Neuronal stem cell (in vitro differentiated cells): ENCODE measurements at regions not wholly inside any gene's neighbourhood (a gene's known extent, or its start where the extent isn't known, plus 50 kb on each side); places are given as distances from the start of the nearest gene placed in this dataset.
A peak's percentile ranks its signal among the peaks of the same experiment; 100 is the strongest.

Experiments used
- DNase-seq: peaks from one replicate; pipeline ENCODE4 v3.0.0-alpha.2; 2013; ENCODE audit warnings: low spot score
- H2AFZ ChIP-seq: one replicate; pipeline ENCODE4 v1.6.1; 2013; ENCODE audit warnings: mild to moderate bottlenecking, low read length, inconsistent platforms
- H2AK5ac ChIP-seq: 2 replicates; pipeline ENCODE4 v1.6.1; 2013; ENCODE audit warnings: low read depth, mild to moderate bottlenecking, inconsistent platforms, low read length, moderate library complexity, mixed read lengths
- H2BK120ac ChIP-seq: 2 replicates; pipeline ENCODE4 v1.6.1; 2013; ENCODE audit warnings: low read depth, mild to moderate bottlenecking, inconsistent platforms, low read length, moderate library complexity, mixed read lengths
- H2BK12ac ChIP-seq: one replicate; pipeline ENCODE4 v1.6.1; 2013; ENCODE audit warnings: low read length, inconsistent platforms
- H2BK15ac ChIP-seq: 2 replicates; pipeline ENCODE4 v1.6.1; 2013; ENCODE audit warnings: mild to moderate bottlenecking, low read length, inconsistent platforms, mixed read lengths
- H2BK5ac ChIP-seq: one replicate; pipeline ENCODE4 v1.6.1; 2013; ENCODE audit warnings: inconsistent platforms, mild to moderate bottlenecking, low read length, moderate library complexity
- H3K14ac ChIP-seq: one replicate; pipeline ENCODE4 v1.6.1; 2013; ENCODE audit warnings: low read length, inconsistent platforms
- H3K18ac ChIP-seq: 2 replicates; pipeline ENCODE4 v1.6.1; 2013; ENCODE audit warnings: low read length, inconsistent platforms
- H3K23ac ChIP-seq: 2 replicates; pipeline ENCODE4 v1.6.1; 2013; ENCODE audit warnings: low read depth, mild to moderate bottlenecking, mixed read lengths, low read length, inconsistent platforms; ENCODE audit not compliant: poor library complexity
- H3K27ac ChIP-seq: replicated peaks from 3 replicates; pipeline ENCODE4 v1.5.1; 2013; ENCODE audit warnings: low read length, inconsistent platforms
- H3K27me3 ChIP-seq, 3 experiments: 2 replicates each; pipeline ENCODE4 v1.6.1; 2013; ENCODE audit warnings: low read length in 3 of 3, mild to moderate bottlenecking in 2 of 3, inconsistent platforms in 1 of 3, low read depth in 1 of 3, mixed read lengths in 1 of 3, moderate library complexity in 1 of 3; ENCODE audit not compliant: control insufficient read depth in 3 of 3, insufficient read depth in 3 of 3
- H3K36me3 ChIP-seq, 2 donors: replicated peaks in 1 of 2; 2 replicates each; pipeline ENCODE4 v1.6.1; 2013; ENCODE audit warnings: low read length in 2 of 2; ENCODE audit not compliant: control insufficient read depth in 2 of 2, insufficient read depth in 2 of 2
- H3K4ac ChIP-seq: 2 replicates; pipeline ENCODE4 v1.6.1; 2013; ENCODE audit warnings: inconsistent platforms, mild to moderate bottlenecking, low read length, moderate library complexity
- H3K4me1 ChIP-seq, 2 donors: 1 replicate in 1 of 2; 2 replicates in 1 of 2; pipeline ENCODE4 v1.6.1; 2013; ENCODE audit warnings: low read length in 2 of 2, low read depth in 1 of 2; ENCODE audit not compliant: control insufficient read depth in 2 of 2, insufficient read depth in 1 of 2
- H3K4me2 ChIP-seq: one replicate; pipeline ENCODE4 v1.6.1; 2013; ENCODE audit warnings: mild to moderate bottlenecking, low read length, inconsistent platforms; ENCODE audit not compliant: insufficient read depth, poor library complexity, severe bottlenecking
- H3K4me3 ChIP-seq, 2 donors: 2 replicates each; pipeline ENCODE4 v1.5.1; 2013; ENCODE audit warnings: low read length in 2 of 2, mild to moderate bottlenecking in 2 of 2, inconsistent platforms in 1 of 2, moderate library complexity in 1 of 2
- H3K79me1 ChIP-seq: one replicate; pipeline ENCODE4 v1.6.1; 2013; ENCODE audit warnings: low read depth, mild to moderate bottlenecking, inconsistent platforms, low read length, moderate library complexity
- H3K9ac ChIP-seq: one replicate; pipeline ENCODE4 v1.6.1; 2013; ENCODE audit warnings: mild to moderate bottlenecking, low read depth, low read length, inconsistent platforms; ENCODE audit not compliant: poor library complexity
- H3K9me3 ChIP-seq, 2 donors: replicated peaks in 1 of 2; 2 replicates each; pipeline versions ENCODE3 to v1.6.1; 2013; ENCODE audit warnings: low read length in 2 of 2, mild to moderate bottlenecking in 2 of 2, inconsistent platforms in 1 of 2, low read depth in 1 of 2, mixed read lengths in 1 of 2, moderate library complexity in 1 of 2; ENCODE audit not compliant: control insufficient read depth in 2 of 2, insufficient read depth in 1 of 2
- H4K8ac ChIP-seq: one replicate; pipeline ENCODE4 v1.6.1; 2013; ENCODE audit warnings: low read depth, mild to moderate bottlenecking, inconsistent platforms, low read length, moderate library complexity
- H4K91ac ChIP-seq: one replicate; pipeline ENCODE4 v1.6.1; 2013; ENCODE audit warnings: low read length, low read depth, mild to moderate bottlenecking, inconsistent platforms; ENCODE audit not compliant: poor library complexity
- WGBS, 2 donors: extraction: QIAGEN DNeasy Blood & Tissue Kit; methylation state at CpG; one replicate each; pipeline ENCODE4 v1.1.7; 2013; ENCODE audit warnings: missing lambda C conversion rate in 2 of 2, mixed read lengths in 1 of 2; ENCODE audit not compliant: insufficient read length in 2 of 2, insufficient replicate concordance in 1 of 2; ENCODE audit errors: extremely low coverage in 2 of 2; 5-methylcytosine and 5-hydroxymethylcytosine counted together

GRCh38 chr6:137744877-137745276 is 122.2 kb upstream of the TNFAIP3 start:
- Histone ChIP-seq H3K36me3 (no peaks in the 10 kb centered on the region), H4K8ac (no peak overlapping the region), H2AK5ac (no peak overlapping the region), H2BK12ac (no peak overlapping the region), H3K23ac (no peak overlapping the region), H2BK15ac (no peak overlapping the region), H3K4me2 (no peak overlapping the region), H3K9ac (no peak overlapping the region), H4K91ac (no peak overlapping the region), H3K18ac (no peak overlapping the region), H3K27ac (no peak overlapping the region), H2BK5ac (no peak overlapping the region), H3K14ac (no peak overlapping the region), H3K79me1 (no peaks in the 10 kb centered on the region), H2AFZ (no peak overlapping the region), H3K4me3 (no peak overlapping the region), H2BK120ac (no peak overlapping the region), H3K4ac (no peak overlapping the region), H3K27me3 (no peaks in the 10 kb centered on the region), H3K9me3 (no peaks in the 10 kb centered on the region), H3K4me1 (peaks cover 3 to 10% of the 10 kb centered on the region in 2 donors)
- DNase-seq, result no peak
- WGBS, 2 donors, result no CpG with 5 or more reads among the region's 3 CpGs

- Histone ChIP-seq H3K9ac (no peak overlapping the region), H3K14ac (no peak overlapping the region), H3K4me1 (peaks cover 8 to 13% of the 10 kb centered on the region in 2 donors), H2AFZ (no peak overlapping the region), H4K8ac (no peak overlapping the region), H3K27me3 (no peaks in the 10 kb centered on the region), H4K91ac (no peak overlapping the region), H3K27ac (no peak overlapping the region), H3K79me1 (no peaks in the 10 kb centered on the region), H3K4me2 (no peak overlapping the region), H2BK15ac (no peak overlapping the region), H2AK5ac (no peak overlapping the region), H3K36me3 (no peaks in the 10 kb centered on the region), H3K4ac (no peak overlapping the region), H3K9me3 (no peaks in the 10 kb centered on the region), H3K4me3 (no peak overlapping the region), H3K23ac (no peak overlapping the region), H2BK5ac (no peak overlapping the region), H2BK120ac (no peak overlapping the region), H2BK12ac (no peak overlapping the region), H3K18ac (no peak overlapping the region)
- no peak for DNase-seq
- no CpG with 5 or more reads among the region's 1 CpG for WGBS, 2 donors
Measured at GRCh38 chr6:137745321-137745720, 121.7 kb upstream of the TNFAIP3 start.

- Histone ChIP-seq H3K4ac (no peak overlapping the region), H3K14ac (no peak overlapping the region), H3K79me1 (no peaks in the 10 kb centered on the region), H3K9me3 (no peaks in the 10 kb centered on the region), H3K4me2 (no peak overlapping the region), H4K91ac (no peak overlapping the region), H2BK15ac (no peak overlapping the region), H3K23ac (no peak overlapping the region), H2AFZ (no peak overlapping the region), H3K4me1 (peaks cover 8 to 14% of the 10 kb centered on the region in 2 donors), H3K27ac (no peak overlapping the region), H3K9ac (no peak overlapping the region), H3K18ac (no peak overlapping the region), H3K4me3 (no peak overlapping the region), H2BK12ac (no peak overlapping the region), H4K8ac (no peak overlapping the region), H2BK120ac (no peak overlapping the region), H2AK5ac (no peak overlapping the region), H2BK5ac (no peak overlapping the region), H3K27me3 (no peaks in the 10 kb centered on the region), H3K36me3 (no peaks in the 10 kb centered on the region)
- WGBS, 2 donors, result no CpG with 5 or more reads among the region's 2 CpGs
- no peak for DNase-seq
Measured at GRCh38 chr6:137746264-137746663, 120.8 kb upstream of the TNFAIP3 start.

GRCh38 chr6:137749696-137750211 is 117.3 kb upstream of the TNFAIP3 start:
- no peak for DNase-seq
- Histone ChIP-seq H2AK5ac (no peak overlapping the region), H3K27me3 (no peaks in the 10 kb centered on the region), H2BK5ac (no peak overlapping the region), H3K27ac (no peak overlapping the region), H3K36me3 (no peaks in the 10 kb centered on the region), H2AFZ (peak overlapping the region; percentile 79), H4K8ac (no peak overlapping the region), H3K14ac (no peak overlapping the region), H3K9me3 (no peaks in the 10 kb centered on the region), H2BK120ac (no peak overlapping the region), H3K4me1 (peaks cover 11 to 14% of the 10 kb centered on the region in 2 donors), H3K18ac (no peak overlapping the region), H3K4me3 (peak overlapping the region in 1 of 2 donors; percentile 17), H3K9ac (no peak overlapping the region), H3K4ac (no peak overlapping the region), H3K23ac (no peak overlapping the region), H2BK15ac (no peak overlapping the region), H3K4me2 (no peak overlapping the region), H2BK12ac (no peak overlapping the region), H3K79me1 (no peaks in the 10 kb centered on the region), H4K91ac (no peak overlapping the region)
- WGBS, 2 donors, result no CpG with 5 or more reads among the region's 8 CpGs
